Activated T-cell treated with anti-CD3 and anti-CD28 coated beads for 4 hours (primary cell): ENCODE measurements at regions not wholly inside any gene's neighbourhood (a gene's known extent, or its start where the extent isn't known, plus 50 kb on each side); places are given as distances from the start of the nearest gene placed in this dataset.
"Not testable (repeated sequence)": the region's sequence is repeated elsewhere in the genome, so short reads cannot be mapped to it uniquely, and the experiment has no call there.

Experiments used
- DNase-seq: peaks from one replicate; pipeline ENCODE4 v3.0.0-alpha.2; 2020

DNA sequence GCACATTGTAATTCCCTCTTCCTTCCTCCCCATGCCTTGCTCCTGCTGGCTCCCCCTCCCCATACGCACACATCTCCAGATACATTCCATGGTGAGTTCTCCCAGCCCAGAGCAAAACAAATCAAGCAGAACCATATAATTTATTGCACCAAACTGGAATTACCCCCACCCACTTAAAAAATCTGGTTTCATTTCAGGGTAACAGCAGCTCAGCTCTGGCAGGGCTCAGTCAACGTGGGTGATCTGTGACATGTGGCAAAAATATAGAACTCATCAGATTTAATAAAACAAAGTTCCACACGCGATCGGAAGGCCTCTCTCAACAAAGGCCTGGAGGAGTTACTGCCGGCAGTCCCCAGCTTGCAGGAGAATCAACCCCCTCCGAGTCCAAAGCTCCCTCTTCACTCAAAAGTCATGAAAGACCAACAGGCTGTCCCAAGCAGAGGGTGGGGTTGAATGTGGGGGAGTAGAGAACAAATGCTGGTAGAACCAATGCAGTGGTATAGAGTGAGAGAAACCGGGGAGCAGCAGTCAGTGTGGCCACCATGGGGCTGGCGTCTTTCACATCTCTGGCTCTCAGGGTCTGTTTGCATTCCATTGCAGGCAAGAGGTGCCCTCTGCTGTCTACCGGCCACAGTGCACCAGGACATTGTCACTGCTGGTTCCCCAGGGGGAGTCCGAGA lies 323.3 kb upstream of the NT5E start:
- no peak for DNase-seq

- DNase-seq: no peak
Observed at GRCh38 chr6:85125526-85125925, 324.4 kb upstream of the NT5E start.

DNA sequence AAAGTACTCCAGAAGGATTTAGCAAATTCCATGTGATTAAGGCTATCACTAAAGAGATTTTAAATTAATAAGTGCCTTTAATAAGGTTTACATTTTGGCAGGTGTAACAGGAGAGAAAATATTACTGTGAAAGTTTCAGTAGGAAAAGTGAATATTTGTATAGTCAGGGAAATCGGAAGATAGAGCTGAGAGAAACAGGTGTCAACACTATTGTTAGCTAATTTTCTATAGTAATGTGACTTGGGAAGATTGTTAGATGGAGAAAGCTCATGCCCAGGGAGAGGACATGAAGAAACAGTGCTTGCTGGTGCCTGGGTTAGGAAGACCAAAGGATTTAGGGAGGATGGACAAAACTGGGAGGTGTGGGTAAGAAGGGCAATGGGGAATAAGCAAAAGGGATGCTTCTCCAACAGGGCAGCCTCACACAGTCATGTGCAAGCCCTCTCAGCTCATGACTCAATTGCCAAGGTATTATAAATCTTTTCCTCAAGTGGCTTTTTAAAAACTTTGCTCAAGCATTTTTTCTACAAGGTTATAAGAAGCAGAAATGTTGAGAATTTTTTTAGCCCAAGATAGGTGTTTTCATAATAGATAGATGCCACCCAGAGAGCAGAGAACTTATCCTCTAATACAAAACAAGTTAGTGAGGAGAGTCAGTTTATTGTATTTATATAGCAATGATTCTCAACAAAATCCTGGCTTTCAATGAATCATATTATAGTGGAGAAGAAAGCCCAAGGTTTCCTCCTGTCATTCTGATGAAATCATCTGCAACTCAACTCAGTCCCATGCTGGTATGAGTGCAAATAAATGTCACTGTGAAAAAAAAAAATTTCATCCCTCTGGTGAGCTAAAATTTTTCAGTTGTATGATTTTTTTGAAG lies 325.2 kb upstream of the NT5E start:
- no peak for DNase-seq

DNA sequence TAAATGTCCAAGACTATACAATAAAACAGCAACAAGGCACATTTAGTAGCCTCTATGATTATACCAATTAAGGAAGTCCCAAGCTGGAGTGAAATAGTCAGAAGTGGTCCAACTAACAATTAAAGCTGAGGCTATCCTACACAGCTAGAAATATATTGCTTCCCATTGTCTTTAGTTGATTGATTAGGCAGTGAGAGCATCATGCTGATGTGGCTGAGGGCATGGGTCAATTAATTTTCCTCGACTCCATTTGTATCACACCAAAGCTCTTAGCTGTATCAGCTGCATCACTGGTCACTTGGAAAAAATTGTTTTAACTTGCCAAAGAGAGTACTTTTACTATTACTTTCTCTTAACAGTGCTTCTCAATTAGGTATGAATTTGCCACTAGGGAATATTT lies 328.7 kb upstream of the NT5E start:
- no peak for DNase-seq

DNA sequence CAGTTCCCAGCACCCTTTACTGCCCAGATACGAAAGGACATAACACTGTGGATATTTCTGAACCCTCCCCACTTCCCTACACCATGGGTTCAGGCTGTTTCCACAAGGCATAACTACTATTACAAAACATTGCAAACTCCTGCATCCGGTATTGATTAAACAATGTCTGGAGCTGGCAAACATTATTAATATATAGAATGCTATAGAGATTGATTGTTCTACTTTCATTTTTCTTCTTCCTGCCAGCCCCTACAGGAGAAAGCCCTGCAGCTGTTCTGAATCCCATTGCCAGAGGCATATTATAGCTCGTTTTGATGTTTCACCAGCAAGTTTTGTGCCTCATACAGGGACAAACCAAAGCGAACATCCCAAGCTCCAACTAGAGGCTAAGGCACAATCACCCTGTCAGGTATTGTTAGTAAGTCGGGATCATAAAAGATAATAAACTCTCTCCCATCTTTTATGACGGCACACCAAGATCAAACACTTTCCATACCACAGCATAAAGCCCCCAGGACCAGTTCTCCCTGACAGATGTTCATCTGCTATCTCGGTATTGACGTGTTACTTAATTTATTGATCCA lies 331.1 kb upstream of the NT5E start:
- no peak for DNase-seq

GRCh38 chr6:85118233-85118632 lies 331.6 kb upstream of the NT5E start:
- no peak for DNase-seq

DNA sequence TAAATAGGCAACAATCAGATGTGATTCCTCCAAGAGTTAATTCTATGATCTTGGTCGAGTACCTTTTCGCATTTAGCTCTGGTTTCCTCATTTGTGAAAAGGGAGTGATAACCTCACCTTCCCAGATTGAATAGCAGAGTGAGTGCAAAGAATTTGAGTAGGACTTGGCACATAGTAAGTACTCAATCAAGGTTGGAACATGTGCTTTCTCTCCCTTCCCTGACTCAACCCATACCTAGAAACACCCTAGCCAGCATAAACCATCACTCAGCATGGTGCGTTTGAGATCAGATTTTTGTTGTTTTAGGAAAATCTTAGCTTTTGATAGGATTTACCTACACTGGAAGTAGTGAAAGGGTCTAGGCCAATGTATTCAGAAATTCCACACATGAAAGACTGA lies 333.4 kb upstream of the NT5E start:
- no peak for DNase-seq

DNA sequence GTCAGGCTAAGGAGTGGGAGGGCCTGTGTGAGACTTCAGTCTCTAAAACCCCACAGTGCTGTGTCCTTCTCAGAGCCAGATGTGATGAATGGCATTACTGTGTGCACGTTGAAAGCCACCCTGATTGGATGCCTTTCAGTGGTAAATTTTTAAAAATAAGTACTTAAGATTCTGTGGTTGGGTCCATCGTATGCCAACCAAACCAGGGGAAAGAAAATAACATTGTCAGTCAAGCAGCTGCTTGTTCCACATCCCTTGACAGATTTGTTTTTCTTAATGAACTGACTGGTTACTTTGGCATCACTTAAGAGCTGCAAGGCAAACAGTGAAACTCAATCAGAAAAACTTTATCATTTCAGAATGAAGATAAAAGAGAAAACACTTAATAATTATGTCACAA lies 334.0 kb upstream of the NT5E start:
- no peak for DNase-seq

- no peak for DNase-seq
Observed at GRCh38 chr6:85115376-85115775, 334.5 kb upstream of the NT5E start.

DNA sequence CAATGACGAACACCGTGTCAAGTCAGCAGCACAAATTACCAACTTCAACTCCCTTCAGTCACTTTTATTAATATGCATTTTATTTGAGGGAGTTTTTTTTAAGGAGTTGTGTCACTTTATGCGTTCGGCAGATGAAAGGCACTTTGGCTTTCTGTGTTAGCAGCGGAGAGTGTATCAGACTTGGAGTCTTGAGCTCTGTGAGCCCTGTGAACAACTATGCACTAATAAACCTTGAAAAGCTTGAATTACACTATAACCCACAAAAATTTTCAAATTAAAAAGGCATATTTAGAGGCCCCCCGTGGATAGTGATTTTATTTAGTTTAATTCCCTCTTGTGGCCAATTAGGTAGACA lies 335.3 kb upstream of the NT5E start:
- DNase-seq: no peak

- DNase-seq: no peak
Observed at GRCh38 chr6:85113934-85114580, 335.8 kb upstream of the NT5E start.

DNA sequence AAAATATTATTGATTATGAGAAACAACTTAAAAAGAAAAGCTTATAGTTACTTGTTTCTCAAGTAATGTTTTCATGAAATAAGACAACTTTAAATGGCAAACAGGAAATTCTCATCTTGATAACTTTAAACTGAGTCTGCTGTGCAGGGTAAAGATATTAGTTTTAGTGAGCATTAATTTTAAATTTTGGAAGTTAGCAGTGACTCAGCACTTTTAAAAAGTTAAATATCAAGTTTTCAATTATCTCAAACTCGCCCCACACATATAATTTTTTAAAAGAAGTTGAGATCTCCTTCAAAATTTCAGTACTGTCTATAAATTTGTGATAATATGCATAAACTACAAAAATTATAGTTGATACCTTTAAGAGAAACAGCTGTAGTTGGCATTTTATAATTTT lies 337.3 kb upstream of the NT5E start:
- DNase-seq: no peak

- DNase-seq: no peak
Observed at GRCh38 chr6:85111481-85112011, 338.3 kb upstream of the NT5E start.

GRCh38 chr6:85110943-85111342 lies 338.9 kb upstream of the NT5E start:
- no peak for DNase-seq

GRCh38 chr6:85107701-85108100 lies 342.2 kb upstream of the NT5E start:
- no peak for DNase-seq

DNA sequence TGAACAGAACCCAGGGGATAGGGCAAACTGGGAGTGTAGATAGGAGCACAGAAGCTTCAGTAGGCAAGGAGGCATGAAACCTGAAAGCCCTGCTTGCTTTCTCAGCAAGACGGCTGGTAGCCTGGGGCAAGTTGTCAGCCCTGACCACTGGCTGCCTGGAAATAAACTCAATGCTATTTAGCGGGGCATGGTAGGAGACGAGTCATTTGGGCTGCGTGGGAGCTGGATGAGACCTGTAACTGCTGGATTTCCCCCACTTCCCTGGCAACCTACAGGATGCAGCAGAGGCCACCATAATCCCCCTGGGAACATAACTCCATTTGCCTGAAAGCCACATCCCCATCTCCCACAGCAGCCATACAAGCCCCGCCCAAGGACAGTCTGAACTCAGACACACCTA lies 332.6 kb upstream of the TBX18 start:
- no peak for DNase-seq

DNA sequence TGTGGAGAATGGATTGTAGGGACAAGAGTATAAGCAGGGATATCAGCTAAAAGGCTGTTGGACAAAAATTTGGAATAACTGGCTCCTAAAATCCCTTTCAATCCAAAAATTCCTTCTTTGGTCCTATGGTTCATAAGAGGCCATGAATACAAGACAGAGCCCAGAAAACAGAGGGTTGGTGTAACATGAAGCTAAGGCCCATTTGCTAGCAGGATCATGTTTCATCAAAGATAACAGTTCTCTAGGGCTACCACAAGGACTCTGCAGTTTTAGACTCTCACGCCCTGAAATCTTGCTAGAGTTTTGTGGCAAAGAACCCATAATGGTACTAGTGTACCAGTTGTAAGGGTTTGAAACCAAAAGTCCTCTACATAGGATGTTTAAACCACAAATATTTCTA lies 327.8 kb upstream of the TBX18 start:
- no peak for DNase-seq

- DNase-seq: no peak
Observed at GRCh38 chr6:85089255-85089654, 324.9 kb upstream of the TBX18 start.

DNA sequence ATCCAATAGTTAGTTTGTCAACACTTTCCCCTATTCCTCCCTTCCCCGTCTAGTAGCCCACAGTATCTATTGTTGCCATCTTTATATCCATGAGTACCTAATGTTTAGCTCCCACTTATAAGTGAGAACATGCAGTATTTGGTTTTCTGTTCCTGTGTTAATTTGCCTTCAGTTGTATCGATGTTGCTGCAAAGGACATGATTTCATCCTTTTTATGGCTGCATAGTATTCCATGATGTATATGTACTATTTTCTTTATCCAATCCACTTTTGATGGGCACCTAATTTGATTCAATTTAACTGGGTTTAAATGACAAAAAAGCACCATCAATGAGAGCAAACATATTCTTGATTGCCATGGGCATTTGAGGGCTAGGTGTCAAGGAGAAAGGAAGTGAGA lies 321.5 kb upstream of the TBX18 start:
- no peak for DNase-seq

DNA sequence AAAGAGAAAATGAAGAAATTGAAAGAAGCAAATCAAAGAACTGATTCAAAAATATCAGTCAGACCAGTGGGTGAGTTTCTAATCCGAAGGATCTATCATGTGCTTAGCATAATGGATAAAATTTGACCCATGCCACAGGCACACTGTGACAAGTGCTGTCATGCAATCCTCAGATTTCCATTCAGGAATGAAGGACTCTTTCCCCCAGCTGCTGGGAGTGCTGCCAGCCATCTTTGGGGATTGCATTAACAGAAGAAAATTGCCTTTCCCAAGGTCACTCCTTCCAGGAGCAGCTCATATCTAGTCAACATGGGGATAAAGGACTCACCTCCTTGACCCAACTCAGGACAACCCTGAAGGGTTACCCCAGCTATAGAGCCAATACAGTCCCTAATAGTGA lies 316.7 kb upstream of the TBX18 start:
- no peak for DNase-seq

GRCh38 chr6:85079761-85080160 lies 315.4 kb upstream of the TBX18 start:
- DNase-seq: no peak

DNA sequence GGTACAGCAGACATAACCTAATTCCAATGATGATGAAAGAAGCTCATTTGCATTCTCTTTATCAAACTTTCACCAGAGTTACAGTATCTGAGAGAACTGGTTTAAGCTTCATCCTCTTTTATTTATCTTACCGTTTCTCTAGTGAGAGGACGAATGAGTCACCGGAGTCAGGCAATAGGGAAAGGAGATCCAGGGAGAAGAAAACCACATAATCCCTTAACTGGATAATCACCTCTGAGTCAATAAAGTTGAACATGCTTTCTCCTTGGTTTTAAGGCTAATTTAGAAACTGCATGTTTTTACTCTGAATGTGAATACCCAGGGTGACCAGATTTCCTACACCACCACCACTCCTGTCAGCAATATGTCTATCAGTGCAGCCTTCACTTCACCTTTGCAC lies 313.7 kb upstream of the TBX18 start:
- DNase-seq: no peak

- no peak for DNase-seq
Observed at GRCh38 chr6:85077098-85077497, 312.7 kb upstream of the TBX18 start.

DNA sequence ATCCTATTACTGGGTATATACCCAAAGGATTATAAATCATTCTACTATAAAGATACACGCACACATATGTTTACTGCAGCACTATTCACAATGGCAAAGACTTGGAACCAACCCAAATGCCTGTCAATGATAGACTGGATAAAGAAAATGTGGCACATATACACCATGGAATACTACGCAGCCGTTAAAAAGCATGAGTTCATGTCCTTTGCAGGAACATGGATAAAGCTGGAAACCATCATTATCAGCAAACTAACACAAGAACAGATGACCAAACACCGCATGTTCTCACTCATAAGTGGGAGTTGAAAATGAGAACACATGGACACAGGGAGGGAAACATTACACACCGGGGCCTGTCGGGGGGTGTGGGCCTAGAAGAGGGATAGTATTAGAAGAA lies 307.4 kb upstream of the TBX18 start:
- DNase-seq: not testable (repeated sequence)
